GM19023 (cell line): ENCODE measurements at regions not wholly inside any gene's neighbourhood (a gene's known extent, or its start where the extent isn't known, plus 50 kb on each side); places are given as distances from the start of the nearest gene placed in this dataset.

Experiments used
- ATAC-seq: cut with Tn5 transposase; IDR thresholded peaks from one replicate; pipeline ENCODE4 v1.9.1; 2021; ENCODE audit warnings: mild to moderate bottlenecking, moderate library complexity; ENCODE audit not compliant: unreplicated experiment

- ATAC-seq = no peak
Measured at GRCh38 chr14:95413289-95414215, 93.8 kb upstream of the CLMN start.

DNA sequence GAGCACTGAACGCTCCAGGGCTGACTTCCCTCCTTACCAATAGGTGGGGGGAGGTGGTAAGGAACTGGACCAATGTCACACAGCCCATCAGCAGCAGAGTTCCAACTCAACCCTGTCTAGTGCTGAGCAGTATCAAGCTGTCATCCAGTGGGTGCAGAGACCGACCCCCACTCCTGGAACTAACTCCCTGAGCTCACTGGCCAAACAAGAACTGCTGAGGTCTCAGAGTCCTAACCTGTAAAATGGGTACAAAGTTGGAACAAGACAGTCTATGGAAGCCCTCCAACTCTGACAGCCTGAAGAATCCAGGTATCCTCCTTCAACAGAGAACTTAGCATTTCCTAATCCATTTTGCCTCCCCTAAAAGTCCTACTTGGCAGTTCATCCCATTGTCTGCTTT is 91.1 kb upstream of the CLMN start:
- no peak for ATAC-seq

DNA sequence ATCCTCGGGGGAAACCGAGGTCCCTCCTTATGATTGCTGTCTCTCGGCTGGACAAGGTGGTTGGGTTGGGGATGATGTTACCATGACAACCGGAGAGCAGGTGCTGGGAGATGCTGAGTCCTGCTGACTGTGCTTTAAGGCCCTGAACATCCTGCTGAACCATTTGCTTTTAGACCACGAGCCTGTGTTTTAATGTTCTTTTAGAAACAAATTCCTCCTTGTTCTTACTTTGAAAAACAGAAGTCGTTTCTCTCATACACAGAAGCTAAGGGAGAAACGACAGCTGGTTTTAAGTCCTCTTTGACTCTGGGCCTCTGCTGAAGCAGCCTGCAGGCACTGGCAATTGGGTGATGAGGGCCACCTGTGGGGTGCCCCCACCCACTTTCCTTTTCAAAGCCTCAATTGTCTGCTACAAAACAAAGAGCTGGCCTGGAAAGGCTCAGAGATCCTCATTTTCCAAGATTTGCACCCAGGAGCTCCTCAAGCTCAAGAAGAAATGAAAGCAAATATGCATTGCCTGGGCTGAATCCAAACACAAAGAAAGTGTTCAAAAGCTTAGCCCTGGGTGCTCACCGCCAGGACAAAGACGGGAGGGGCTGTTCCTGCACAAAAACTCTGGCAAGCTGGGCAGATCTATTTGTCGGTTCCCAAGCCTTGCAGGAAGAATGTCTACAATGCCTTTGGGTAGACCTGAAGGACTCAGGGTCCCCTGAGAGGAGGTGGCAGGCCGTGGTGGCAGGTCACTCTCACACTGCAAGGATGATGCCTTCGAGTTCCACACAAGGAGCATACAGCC is 90.0 kb upstream of the CLMN start:
- ATAC-seq = no peak

DNA sequence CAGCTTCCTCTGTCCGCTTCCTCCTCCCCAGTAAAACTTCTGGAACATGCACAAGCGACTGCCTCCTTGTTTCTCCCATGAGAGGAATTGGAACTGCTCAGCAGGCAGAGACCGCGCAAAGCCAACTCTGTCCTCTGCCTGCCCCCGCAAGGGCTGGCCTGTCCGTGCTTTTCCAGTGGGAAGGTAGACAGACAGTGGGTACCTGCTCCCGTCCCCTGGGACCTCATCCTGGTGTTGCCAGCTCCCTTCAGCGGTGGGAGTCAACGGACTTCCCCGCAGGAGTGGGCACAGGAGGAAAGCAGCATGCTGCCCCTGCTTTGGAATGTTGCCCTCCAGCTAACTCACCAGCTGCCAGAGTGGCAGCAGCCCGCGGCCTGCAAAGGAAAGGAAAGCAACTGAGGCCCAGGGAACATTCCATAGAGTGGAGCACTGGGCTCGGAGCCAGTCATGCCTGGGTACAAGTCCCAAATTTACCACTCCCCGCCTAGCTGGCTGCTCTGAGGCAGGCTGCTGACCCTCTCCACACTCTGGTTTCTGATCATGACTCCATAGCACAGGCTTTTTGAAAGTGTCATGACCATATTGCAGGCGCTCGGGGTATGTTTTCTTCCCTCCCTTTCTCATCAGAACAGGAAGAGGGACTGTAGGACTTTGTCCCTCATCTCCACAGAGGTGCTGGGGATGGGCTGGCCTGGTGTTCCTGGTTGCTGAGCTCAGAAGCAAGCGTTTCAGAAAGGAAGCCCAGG is 89.2 kb upstream of the CLMN start:
- no peak for ATAC-seq

GRCh38 chr14:95407354-95407753 is 87.6 kb upstream of the CLMN start:
- no peak for ATAC-seq

GRCh38 chr14:95406756-95407277 is 87.1 kb upstream of the CLMN start:
- ATAC-seq = no peak

DNA sequence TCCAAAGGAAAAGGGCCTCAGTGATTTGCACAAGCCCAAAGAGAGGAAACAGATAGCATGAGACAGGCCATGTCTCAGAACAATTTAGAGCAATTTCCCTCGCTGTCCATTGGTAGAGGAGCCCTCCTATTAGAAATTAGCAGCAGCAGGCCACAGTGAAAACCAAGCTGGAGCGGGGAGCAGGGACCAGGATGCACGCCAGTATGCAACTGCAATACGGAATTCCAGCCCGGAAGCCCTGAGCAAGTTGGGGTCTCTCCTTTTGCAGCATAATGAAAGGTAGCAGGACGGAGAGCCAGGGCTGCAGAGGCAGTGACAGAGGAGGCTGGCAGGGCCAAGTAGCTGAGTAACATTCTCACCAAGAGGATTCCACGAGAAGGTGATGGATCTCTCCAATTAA is 84.9 kb upstream of the CLMN start:
- ATAC-seq = no peak

GRCh38 chr14:95402578-95402977 is 82.9 kb upstream of the CLMN start:
- ATAC-seq = no peak

- no peak for ATAC-seq
Measured at GRCh38 chr14:95402176-95402575, 82.5 kb upstream of the CLMN start.

- no peak for ATAC-seq
Measured at GRCh38 chr14:95398630-95399547, 79.2 kb upstream of the CLMN start.

GRCh38 chr14:95397325-95397724 is 77.6 kb upstream of the CLMN start:
- ATAC-seq = no peak

GRCh38 chr14:95396221-95396620 is 76.5 kb upstream of the CLMN start:
- ATAC-seq = no peak

GRCh38 chr14:95395098-95395737 is 75.5 kb upstream of the CLMN start:
- no peak for ATAC-seq

GRCh38 chr14:95394297-95395097 is 74.8 kb upstream of the CLMN start:
- ATAC-seq = no peak

GRCh38 chr14:95392841-95393240 is 73.1 kb upstream of the CLMN start:
- ATAC-seq = no peak

DNA sequence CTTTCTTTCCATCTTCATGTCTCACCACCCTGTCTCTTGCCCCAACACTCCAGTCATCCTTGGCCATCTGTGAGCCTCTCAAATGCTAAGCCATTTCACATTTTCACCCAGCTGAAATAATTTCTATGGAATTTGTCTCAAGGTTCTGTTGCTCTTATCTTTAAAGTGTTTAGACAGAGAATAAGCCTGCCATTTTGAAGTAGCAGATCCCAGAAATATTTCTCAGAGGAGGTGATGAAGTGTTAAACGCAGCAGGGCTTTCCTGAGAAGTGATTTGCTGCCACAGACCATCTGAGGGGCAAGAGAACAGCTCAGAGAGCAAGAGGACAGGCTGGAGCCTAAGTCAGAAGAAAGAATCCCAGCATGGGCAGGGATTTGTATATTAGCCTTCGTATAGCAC is 71.6 kb upstream of the CLMN start:
- ATAC-seq = no peak

GRCh38 chr14:95389471-95390011 is 69.8 kb upstream of the CLMN start:
- no peak for ATAC-seq

- no peak for ATAC-seq
Measured at GRCh38 chr14:95388699-95389098, 69.0 kb upstream of the CLMN start.
